Parathyroid adenoma (tissue), 2 donors: ENCODE measurements at regions not wholly inside any gene's neighbourhood (a gene's known extent, or its start where the extent isn't known, plus 50 kb on each side); places are given as distances from the start of the nearest gene placed in this dataset.
"Not testable (repeated sequence)": the region's sequence is repeated elsewhere in the genome, so short reads cannot be mapped to it uniquely, and the experiment has no call there.

ENCODE experiments used
- H2AFZ ChIP-seq: fragments of 300-600 bp; sonication (generic); one replicate; pipeline ENCODE4 v1.7.0; 2017; ENCODE audit warnings: antibody characterized with exemption, mild to moderate bottlenecking
- H3K27ac ChIP-seq: fragments of 300-600 bp; sonication (generic); one replicate; pipeline ENCODE4 v1.7.0; 2017
- H3K27me3 ChIP-seq: fragments of 300-600 bp; sonication (generic); one replicate; pipeline ENCODE4 v1.7.0; 2017; ENCODE audit warnings: low read length; ENCODE audit not compliant: control insufficient read depth, insufficient read depth
- H3K36me3 ChIP-seq: fragments of 300-600 bp; sonication (generic); one replicate; pipeline ENCODE4 v1.7.0; 2017; ENCODE audit warnings: low read length; ENCODE audit not compliant: control insufficient read depth, insufficient read depth
- H3K4me1 ChIP-seq: fragments of 300-600 bp; sonication (generic); one replicate; pipeline ENCODE4 v1.7.0; 2017; ENCODE audit warnings: control low read depth
- H3K4me2 ChIP-seq: fragments of 300-600 bp; sonication (generic); one replicate; pipeline ENCODE4 v1.7.0; 2017; ENCODE audit warnings: low read length
- H3K4me3 ChIP-seq: fragments of 300-600 bp; sonication (generic); one replicate; pipeline ENCODE4 v1.7.0; 2017; ENCODE audit warnings: low read depth, low read length
- H3K79me2 ChIP-seq: fragments of 300-600 bp; sonication (generic); one replicate; pipeline ENCODE4 v1.7.0; 2017; ENCODE audit warnings: control low read depth
- H3K9ac ChIP-seq: fragments of 300-600 bp; sonication (generic); one replicate; pipeline ENCODE4 v1.7.0; 2017; ENCODE audit warnings: mild to moderate bottlenecking
- H3K9me3 ChIP-seq: fragments of 300-600 bp; sonication (generic); one replicate; pipeline ENCODE4 v1.7.0; 2017; ENCODE audit warnings: low read length; ENCODE audit not compliant: control insufficient read depth
- donor health status: primary hyperparathyroidism.

DNA sequence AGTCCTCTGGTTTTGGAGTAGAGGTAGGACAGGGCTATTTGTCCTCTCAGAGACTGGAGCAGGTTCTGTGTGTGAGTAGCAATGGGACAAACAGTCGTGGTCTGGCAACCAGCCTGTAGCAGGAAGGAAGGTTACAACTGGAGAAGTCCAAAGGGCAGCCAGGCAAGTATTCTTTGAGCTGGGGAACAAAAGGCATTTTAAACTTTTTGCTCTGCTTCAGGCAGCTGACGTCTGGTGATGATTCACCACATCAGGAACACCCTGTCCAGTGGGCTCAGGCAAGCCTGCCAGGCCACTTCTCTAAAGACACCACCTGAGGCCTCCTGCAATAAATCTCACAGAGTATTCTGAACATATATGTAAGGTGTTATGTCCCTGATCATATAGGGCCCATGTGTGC lies 81.0 kb downstream of the PPIAL4C start:
- not testable (repeated sequence) for H3K27ac ChIP-seq, H3K9me3 ChIP-seq, H3K27me3 ChIP-seq, H3K79me2 ChIP-seq, H3K4me1 ChIP-seq, H3K9ac ChIP-seq, H3K4me3 ChIP-seq, H3K4me2 ChIP-seq, H2AFZ ChIP-seq, H3K36me3 ChIP-seq

DNA sequence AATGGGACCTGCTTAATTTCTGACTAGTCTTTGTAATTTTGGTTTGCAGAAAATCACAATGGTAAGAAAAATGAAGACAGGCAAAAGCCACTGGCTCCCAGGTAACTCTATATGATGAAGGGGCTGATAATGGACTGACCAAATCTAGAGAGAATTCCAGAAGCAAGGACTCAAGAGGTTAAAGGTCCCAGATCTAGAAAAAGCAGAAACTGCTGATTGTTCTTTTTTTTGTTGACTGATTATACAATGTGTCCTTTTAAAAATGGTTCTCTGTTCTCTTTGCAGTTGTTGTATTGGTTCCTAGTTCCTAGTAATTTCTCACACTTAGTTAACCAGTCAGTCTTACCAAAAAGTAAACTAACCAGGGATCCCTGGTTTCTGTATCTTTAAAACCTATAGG lies 81.4 kb downstream of the PPIAL4C start:
- not testable (repeated sequence) for H3K9me3 ChIP-seq, H3K4me3 ChIP-seq, H3K27me3 ChIP-seq, H3K4me2 ChIP-seq, H3K36me3 ChIP-seq, H2AFZ ChIP-seq, H3K9ac ChIP-seq, H3K27ac ChIP-seq, H3K4me1 ChIP-seq, H3K79me2 ChIP-seq

DNA sequence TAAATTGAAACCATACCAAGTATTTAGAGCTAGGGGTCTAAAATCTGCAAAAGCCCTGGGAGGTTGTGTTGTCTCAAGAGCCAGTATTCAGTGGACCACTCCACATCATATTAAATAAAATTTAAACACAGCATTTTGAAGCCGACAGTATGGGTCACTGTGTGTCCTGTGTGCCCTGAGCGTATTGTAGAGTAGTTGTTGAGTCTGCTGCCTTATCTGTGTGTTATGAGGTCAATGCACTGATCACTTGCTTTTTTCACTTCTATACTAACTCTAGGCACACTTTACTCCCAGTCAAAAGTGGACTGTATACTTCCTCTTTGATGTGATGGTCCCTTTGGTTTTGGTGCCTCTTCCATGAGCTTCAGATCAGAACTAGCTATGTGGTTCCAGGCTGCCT lies 81.9 kb downstream of the PPIAL4C start:
- not testable (repeated sequence) for H3K9ac ChIP-seq, H3K4me2 ChIP-seq, H3K9me3 ChIP-seq, H3K4me3 ChIP-seq, H3K79me2 ChIP-seq, H3K27ac ChIP-seq, H2AFZ ChIP-seq, H3K36me3 ChIP-seq, H3K27me3 ChIP-seq, H3K4me1 ChIP-seq

DNA sequence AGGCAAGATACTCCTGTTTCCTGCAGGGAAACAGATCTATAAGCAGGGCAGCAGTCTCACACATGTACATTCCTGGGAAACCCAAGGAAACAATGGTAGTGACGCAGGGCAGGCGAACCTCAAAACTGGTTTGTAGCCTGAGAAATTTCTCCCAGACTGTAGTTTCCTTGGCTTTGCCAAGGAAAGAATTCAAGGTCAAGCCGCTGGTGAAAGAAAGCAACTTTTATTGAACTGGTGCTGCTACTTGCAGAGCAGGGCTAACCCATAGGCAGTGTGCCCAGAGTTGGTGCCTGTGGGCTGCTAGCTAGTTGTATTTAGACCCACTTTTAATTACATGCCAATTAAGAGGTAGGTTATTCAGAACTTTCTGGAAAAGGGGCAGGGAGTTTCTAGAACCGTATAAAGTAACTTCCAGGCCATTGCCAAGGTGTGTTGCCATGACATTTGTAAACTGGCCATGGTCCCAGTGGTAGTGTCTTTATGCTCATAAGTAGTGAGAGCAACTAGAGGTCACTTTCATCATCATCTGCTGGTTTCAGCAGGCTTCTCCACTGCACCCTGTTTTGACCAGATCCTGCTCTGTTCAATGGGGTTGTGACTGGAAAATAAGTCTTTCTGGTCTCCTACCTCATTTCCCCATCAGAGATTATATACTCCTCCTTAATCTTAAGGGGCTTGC lies 89.7 kb downstream of the PPIAL4C start:
- H3K9ac ChIP-seq, H3K9me3 ChIP-seq, H3K4me3 ChIP-seq, H3K4me2 ChIP-seq, H3K27ac ChIP-seq, H3K36me3 ChIP-seq, H3K79me2 ChIP-seq, H3K4me1 ChIP-seq, H2AFZ ChIP-seq, H3K27me3 ChIP-seq: not testable (repeated sequence)

DNA sequence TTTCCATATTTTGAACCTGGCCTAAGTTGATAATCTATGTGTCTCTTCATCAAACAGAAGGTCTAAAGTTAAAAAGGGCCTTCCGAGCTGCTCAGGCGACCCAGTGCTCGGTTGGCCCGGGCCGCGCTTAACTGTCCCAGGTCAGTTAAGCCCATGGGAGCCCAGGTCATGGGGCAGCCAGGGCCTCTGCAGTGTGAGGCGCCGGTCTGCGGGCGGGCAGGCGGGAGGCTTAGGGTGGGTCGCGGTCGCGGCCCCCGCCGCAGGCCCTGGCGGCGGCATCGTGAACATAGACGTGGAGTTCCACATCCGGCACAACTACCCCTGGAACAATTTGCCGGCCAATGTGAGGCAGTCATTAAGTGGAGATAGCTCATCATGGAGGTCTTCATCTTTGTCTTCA lies 91.3 kb downstream of the PPIAL4C start:
- not testable (repeated sequence) for H3K4me1 ChIP-seq, H3K9ac ChIP-seq, H3K4me3 ChIP-seq, H3K9me3 ChIP-seq, H3K27me3 ChIP-seq, H3K79me2 ChIP-seq, H3K4me2 ChIP-seq, H3K27ac ChIP-seq, H2AFZ ChIP-seq, H3K36me3 ChIP-seq

DNA sequence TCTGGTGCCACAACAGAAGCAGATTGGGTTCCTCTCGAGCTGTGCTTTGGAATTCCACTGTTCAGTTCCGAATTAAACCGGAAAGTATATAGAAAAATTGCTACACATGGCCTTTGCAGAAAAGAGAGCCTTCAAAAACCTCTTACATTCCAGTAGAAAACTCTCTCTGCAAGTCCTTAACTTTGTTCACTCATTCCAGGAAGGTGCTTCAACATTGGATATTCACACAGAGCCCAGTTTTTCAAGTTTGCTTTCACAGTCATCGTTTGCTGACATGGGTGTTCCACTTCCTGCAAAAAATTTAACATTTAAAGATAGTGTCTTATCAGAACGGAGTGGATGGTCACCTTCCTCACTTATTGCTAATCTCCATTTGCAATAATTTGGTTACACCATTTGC lies 93.7 kb downstream of the PPIAL4C start:
- H3K4me3 ChIP-seq, H3K9me3 ChIP-seq, H3K36me3 ChIP-seq, H3K79me2 ChIP-seq, H3K4me1 ChIP-seq, H3K27me3 ChIP-seq, H3K9ac ChIP-seq, H2AFZ ChIP-seq, H3K27ac ChIP-seq, H3K4me2 ChIP-seq: not testable (repeated sequence)

DNA sequence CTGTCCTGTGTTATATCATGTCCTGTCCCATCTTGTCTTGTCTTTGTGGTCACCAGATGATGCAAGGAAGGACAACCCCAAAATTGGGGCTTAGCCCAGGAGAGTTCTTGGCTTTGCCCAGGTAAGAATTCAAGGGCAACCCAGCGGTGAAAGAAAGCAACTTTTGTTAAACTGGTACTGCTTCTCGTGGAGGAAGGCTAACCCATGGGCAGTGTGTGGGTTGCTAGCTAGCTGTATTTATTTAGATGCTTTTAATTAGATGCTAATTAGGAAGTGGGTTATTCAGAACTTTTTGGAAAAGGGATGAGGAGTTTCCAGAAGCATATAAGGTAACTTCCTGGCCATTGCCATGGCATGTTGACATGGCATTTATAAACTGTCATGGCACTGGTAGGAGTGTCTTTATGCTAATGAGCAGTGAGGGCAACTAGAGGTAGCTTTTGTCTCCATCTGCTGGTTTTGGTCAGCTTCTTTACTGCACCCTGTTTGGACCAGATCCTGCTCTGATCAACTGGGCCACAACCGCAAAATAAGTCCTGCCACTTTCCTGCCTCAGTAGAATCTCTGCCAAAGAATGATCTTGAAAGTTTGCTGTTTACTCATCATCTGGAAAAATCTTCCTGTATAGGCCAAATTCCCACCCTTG lies 95.8 kb upstream of the FCGR1A start:
- H3K9me3 ChIP-seq, H3K4me3 ChIP-seq, H3K79me2 ChIP-seq, H3K9ac ChIP-seq, H3K36me3 ChIP-seq, H3K27ac ChIP-seq, H2AFZ ChIP-seq, H3K4me1 ChIP-seq, H3K4me2 ChIP-seq, H3K27me3 ChIP-seq: not testable (repeated sequence)

DNA sequence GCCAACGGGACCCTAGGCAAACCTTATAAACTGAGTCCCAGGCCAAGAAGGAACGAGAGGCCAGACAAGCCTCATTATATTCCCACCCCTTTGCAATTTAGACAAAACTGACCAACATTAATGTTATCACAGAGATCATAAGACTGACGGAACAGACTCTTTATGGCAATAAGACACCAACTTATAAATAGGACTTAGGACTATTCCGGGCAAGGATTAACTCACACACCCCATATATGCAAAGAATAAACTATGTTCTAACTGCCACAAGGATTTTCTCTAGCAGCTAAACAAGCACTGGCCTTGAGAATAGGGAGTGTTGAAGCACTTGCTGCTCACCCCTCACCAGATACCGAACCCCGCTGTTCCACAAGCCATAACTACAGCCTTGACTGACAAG lies 91.1 kb upstream of the FCGR1A start:
- H3K9me3 ChIP-seq = not testable (repeated sequence)

DNA sequence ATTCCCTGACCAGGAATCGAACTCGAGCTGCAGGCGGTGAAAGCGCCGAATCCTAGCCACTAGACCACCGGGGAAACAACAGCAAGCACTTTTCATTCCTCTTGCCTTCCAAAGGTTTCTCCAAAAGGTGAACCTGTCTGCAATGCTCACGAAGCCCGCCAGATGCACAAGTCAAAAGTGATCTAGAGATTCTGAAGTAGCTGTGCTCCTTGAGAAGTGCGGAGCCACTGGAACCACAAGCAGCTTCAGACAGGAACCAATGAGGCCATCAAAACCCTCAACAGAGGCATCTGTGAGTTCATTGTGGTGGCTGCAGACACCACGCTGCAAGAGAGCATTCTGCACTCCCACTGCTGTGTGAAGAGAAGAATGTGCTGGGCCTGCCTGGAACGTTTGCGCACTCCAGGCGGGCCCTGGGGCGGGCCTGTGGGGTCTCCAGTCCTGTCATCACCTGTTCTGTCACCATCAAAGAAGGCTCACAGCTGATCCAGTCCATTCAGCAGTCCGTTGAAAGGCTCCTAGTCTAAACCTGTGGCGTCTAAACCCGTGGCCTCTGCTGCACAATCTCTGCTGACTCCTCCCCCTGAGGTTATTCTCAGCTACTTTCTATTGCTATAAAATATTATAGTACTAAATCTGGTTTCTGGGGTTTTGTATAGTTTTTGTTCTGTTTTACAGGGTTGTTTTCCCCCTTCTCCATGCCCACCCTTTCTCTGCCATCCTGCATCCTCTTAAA lies 89.5 kb upstream of the FCGR1A start:
- H3K9me3 ChIP-seq, H3K27me3 ChIP-seq, H3K9ac ChIP-seq, H2AFZ ChIP-seq, H3K27ac ChIP-seq, H3K4me2 ChIP-seq, H3K4me3 ChIP-seq, H3K4me1 ChIP-seq, H3K36me3 ChIP-seq, H3K79me2 ChIP-seq: not testable (repeated sequence)

More for the DNA sequence above, 91.1 kb upstream of the FCGR1A start:
- H3K79me2 ChIP-seq, H3K27me3 ChIP-seq, H3K36me3 ChIP-seq, H2AFZ ChIP-seq, H3K27ac ChIP-seq, H3K4me3 ChIP-seq, H3K9ac ChIP-seq, H3K4me1 ChIP-seq, H3K4me2 ChIP-seq: not testable (repeated sequence)

DNA sequence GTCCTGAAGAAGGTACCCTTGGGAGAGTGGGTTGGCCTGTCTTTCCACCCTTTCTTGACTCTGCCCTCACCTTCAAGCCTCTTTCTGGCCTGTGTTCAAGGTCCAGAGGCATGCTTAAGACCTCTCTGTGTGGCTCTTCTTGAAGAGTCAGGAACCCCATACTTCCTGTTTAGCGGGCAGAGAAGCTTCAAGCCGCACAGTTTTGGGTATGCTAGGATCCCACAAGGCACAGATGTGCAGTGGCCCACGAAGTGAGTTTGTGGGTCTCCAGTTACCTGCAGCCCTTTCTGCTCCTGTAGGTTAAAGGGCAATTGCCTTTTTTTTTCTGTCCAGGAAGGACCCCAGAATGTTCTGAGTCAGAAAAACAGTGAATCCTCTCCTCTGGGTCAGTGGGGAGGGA lies 87.4 kb upstream of the FCGR1A start:
- not testable (repeated sequence) for H3K9me3 ChIP-seq, H3K4me2 ChIP-seq, H3K27ac ChIP-seq, H3K79me2 ChIP-seq, H3K4me3 ChIP-seq, H2AFZ ChIP-seq, H3K27me3 ChIP-seq, H3K4me1 ChIP-seq, H3K9ac ChIP-seq, H3K36me3 ChIP-seq

DNA sequence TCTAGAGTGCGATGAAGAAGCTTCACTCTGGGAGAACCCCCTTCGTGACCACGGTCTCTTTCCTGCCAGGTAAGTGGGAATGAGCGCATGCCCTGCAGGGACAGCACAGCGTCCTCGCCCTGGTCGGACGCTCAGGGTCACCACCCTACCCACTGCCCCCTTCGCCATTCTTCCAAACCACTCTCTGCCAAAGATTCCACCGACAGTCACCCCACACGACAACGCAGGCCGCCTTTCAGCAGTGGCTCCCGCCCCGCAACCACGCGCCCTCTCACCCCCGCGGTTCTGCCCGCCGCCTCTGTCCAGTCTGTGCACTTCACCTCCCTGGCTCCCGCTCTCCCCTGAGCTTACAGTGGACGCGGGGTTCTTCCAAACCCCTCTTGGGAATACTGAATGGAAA lies 82.3 kb upstream of the FCGR1A start:
- H3K27ac ChIP-seq, H2AFZ ChIP-seq, H3K4me1 ChIP-seq, H3K79me2 ChIP-seq, H3K4me3 ChIP-seq, H3K27me3 ChIP-seq, H3K9ac ChIP-seq, H3K36me3 ChIP-seq, H3K4me2 ChIP-seq, H3K9me3 ChIP-seq: not testable (repeated sequence)
